ENCODE measurements at regions not wholly inside any gene's neighbourhood (a gene's known extent, or its start where the extent isn't known, plus 50 kb on each side); places are given as distances from the start of the nearest gene placed in this dataset.

- TF ChIP-seq EZH2 (IDR thresholded peaks at IDR 0.05; ENCODE audit: insufficient read depth, poor library complexity, severe bottlenecking) (no peak), EZH2phosphoT487 (IDR thresholded peaks at IDR 0.05; ENCODE audit: insufficient read depth, low read depth) (no peak)
Observed at GRCh38 chr16:26204138-26204537, 512.4 kb downstream of the HS3ST4 start.
